Osteoblast (primary cell): ENCODE measurements at regions not wholly inside any gene's neighbourhood (a gene's known extent, or its start where the extent isn't known, plus 50 kb on each side); places are given as distances from the start of the nearest gene placed in this dataset.

Source experiments
- DNase-seq: peaks from one replicate; pipeline ENCODE4 v3.0.0; 2011; ENCODE audit warnings: low spot score, mixed read lengths; ENCODE audit not compliant: insufficient read length; ENCODE audit errors: missing footprints
- H2AFZ ChIP-seq: 2 replicates; pipeline ENCODE4 v1.6.0; 2011; ENCODE audit warnings: mild to moderate bottlenecking, low read length
- H3K27ac ChIP-seq: 2 replicates; pipeline ENCODE4 v1.5.1; 2011; ENCODE audit warnings: mild to moderate bottlenecking, low read depth, low read length, moderate library complexity
- H3K27me3 ChIP-seq: 2 replicates; pipeline ENCODE4 v1.6.0; 2012; ENCODE audit warnings: mild to moderate bottlenecking, control low read depth, inconsistent platforms, low read length, moderate library complexity; ENCODE audit not compliant: insufficient read depth
- H3K36me3 ChIP-seq: 2 replicates; pipeline ENCODE4 v1.5.1; 2011; ENCODE audit warnings: mild to moderate bottlenecking, low read length, control low read depth, moderate library complexity; ENCODE audit not compliant: insufficient read depth
- H3K4me1 ChIP-seq: 2 replicates; pipeline ENCODE4 v1.5.1; 2011; ENCODE audit warnings: mild to moderate bottlenecking, low read length, control low read depth, moderate library complexity; ENCODE audit not compliant: insufficient read depth
- H3K4me2 ChIP-seq: 2 replicates; pipeline ENCODE4 v1.6.0; 2011; ENCODE audit warnings: mild to moderate bottlenecking, low read length; ENCODE audit not compliant: insufficient read depth
- H3K4me3 ChIP-seq: fragments of 200-600 bp; sonication (generic); 3 replicates; pipeline ENCODE4 v1.5.1; 2012; ENCODE audit warnings: mild to moderate bottlenecking, low read length, inconsistent platforms; ENCODE audit not compliant: insufficient read depth
- H3K79me2 ChIP-seq: 2 replicates; pipeline ENCODE4 v1.6.0; 2012; ENCODE audit warnings: mild to moderate bottlenecking, low read length, control low read depth, inconsistent platforms; ENCODE audit not compliant: insufficient read depth
- H3K9me3 ChIP-seq: 2 replicates; pipeline ENCODE4 v1.5.1; 2011; ENCODE audit warnings: low read depth, low read length, control low read depth
- H4K20me1 ChIP-seq: 2 replicates; pipeline ENCODE4 v1.6.0; 2012; ENCODE audit warnings: mild to moderate bottlenecking, low read length, control low read depth; ENCODE audit not compliant: insufficient read depth
- TF ChIP-seq, protein P1 (sequence below): IDR thresholded peaks from 2 replicates; pipeline ENCODE4 v1.5.1; 2011; ENCODE audit warnings: mild to moderate bottlenecking, low read depth, low read length, moderate library complexity; ENCODE audit errors: extremely low read depth

DNA sequence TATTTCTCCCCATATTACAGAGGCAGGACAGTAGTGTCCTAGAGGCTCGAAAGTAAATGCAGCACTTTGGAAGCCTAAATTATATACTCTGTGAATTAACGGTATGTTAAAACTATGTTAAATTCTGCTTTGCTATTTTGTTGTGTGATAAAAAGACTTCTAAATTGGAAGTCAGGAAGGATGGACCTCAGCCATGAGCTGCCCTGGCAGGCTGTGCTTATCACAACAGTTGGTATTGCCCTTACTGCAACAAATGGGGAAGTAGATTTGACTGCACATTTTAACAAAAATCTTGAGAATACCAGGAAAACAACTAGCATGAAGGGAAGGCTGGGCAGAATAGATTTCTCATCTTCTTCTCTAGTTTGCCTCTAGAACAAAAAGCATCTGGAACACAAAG, 706.6 kb downstream of the SI start:
- DNase-seq, result no peak
- H4K20me1 ChIP-seq, result no peaks in the 10 kb centered on the region
- H3K36me3 ChIP-seq, result no peaks in the 10 kb centered on the region
- no peak overlapping the region for H2AFZ ChIP-seq
- H3K4me3 ChIP-seq, result no peak overlapping the region
- H3K4me1 ChIP-seq, result no peaks in the 10 kb centered on the region
- no peaks in the 10 kb centered on the region for H3K79me2 ChIP-seq
- no peak overlapping the region for H3K4me2 ChIP-seq
- TF ChIP-seq, protein P1, sequence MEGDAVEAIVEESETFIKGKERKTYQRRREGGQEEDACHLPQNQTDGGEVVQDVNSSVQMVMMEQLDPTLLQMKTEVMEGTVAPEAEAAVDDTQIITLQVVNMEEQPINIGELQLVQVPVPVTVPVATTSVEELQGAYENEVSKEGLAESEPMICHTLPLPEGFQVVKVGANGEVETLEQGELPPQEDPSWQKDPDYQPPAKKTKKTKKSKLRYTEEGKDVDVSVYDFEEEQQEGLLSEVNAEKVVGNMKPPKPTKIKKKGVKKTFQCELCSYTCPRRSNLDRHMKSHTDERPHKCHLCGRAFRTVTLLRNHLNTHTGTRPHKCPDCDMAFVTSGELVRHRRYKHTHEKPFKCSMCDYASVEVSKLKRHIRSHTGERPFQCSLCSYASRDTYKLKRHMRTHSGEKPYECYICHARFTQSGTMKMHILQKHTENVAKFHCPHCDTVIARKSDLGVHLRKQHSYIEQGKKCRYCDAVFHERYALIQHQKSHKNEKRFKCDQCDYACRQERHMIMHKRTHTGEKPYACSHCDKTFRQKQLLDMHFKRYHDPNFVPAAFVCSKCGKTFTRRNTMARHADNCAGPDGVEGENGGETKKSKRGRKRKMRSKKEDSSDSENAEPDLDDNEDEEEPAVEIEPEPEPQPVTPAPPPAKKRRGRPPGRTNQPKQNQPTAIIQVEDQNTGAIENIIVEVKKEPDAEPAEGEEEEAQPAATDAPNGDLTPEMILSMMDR, result no peak
- no peaks in the 10 kb centered on the region for H3K27me3 ChIP-seq
- no peaks in the 10 kb centered on the region for H3K9me3 ChIP-seq
- H3K27ac ChIP-seq, result no peak overlapping the region

DNA sequence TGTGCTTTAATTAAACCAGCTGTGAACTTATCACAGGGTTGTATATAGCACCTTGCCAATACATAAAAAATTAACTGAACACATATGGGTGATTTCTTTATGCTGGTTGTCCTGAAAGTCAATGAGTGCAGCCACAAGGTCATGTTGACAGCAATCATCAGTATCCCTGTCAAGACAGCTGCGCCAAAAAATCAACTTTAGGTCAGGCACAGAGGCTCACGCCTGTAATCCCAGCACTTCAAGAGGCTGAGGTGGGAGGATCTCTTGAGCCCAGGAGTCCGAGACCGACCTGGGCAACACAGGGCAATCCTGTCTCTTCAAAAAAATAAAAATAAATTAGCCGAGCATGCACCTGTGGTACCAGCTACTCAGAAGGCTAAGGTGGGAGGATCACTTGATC, 707.3 kb downstream of the SI start:
- H3K27me3 ChIP-seq, result no peaks in the 10 kb centered on the region
- no peak overlapping the region for H2AFZ ChIP-seq
- no peaks in the 10 kb centered on the region for H4K20me1 ChIP-seq
- TF ChIP-seq, protein P1, result no peak
- H3K9me3 ChIP-seq, result no peaks in the 10 kb centered on the region
- H3K27ac ChIP-seq, result no peak overlapping the region
- H3K4me1 ChIP-seq, result no peaks in the 10 kb centered on the region
- no peaks in the 10 kb centered on the region for H3K36me3 ChIP-seq
- H3K79me2 ChIP-seq, result no peaks in the 10 kb centered on the region
- no peak overlapping the region for H3K4me2 ChIP-seq
- no peak overlapping the region for H3K4me3 ChIP-seq
- DNase-seq, result no peak

DNA sequence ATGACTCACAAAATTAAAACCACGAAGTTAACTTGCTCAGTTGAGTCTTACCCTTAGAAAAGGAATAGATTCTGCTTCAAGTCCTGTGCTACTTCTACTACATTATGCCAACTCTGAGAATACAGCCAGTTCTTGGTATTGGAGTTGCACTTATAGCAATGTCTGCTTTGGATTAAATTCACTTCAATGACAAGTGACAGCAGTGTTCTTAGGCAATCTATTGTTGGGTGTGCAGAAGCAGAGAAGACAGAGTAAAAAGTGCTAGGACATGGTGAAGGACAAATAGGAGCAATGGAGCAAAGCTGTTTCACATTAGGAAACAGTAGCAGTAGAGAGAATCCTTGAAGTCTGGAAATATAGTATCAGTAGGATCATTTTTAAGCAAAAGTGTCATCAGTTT, 713.1 kb downstream of the SI start:
- no peak for DNase-seq
- Histone ChIP-seq H3K4me2 (no peak overlapping the region), H3K4me1 (no peaks in the 10 kb centered on the region), H3K4me3 (no peak overlapping the region), H3K79me2 (no peaks in the 10 kb centered on the region), H3K36me3 (no peaks in the 10 kb centered on the region), H3K9me3 (no peaks in the 10 kb centered on the region), H2AFZ (no peak overlapping the region), H3K27ac (no peak overlapping the region), H4K20me1 (no peaks in the 10 kb centered on the region), H3K27me3 (no peaks in the 10 kb centered on the region)
- TF ChIP-seq, protein P1, result no peak

DNA sequence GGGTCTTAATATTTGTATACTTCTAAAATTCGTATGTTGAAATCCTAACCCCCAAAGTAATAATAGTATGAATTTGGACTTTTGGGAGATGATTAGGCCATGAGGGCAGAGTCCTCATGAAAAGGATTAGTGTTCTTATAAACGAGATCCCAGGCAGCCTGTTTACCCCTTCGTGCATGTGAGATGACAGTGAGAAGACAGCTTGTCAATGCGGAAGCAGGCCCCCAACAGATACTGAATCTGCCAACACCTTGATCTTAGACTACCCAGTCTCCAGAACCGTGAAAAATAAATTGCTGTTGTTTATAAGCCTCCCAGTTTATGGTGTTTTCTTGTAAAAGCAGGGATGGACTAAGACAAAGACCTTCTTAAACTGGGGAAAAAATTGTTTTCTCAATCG, 714.2 kb downstream of the SI start:
- no peaks in the 10 kb centered on the region for H3K4me1 ChIP-seq
- no peaks in the 10 kb centered on the region for H3K9me3 ChIP-seq
- H3K79me2 ChIP-seq, result no peaks in the 10 kb centered on the region
- DNase-seq, result no peak
- no peak overlapping the region for H2AFZ ChIP-seq
- H3K36me3 ChIP-seq, result no peaks in the 10 kb centered on the region
- no peaks in the 10 kb centered on the region for H4K20me1 ChIP-seq
- no peak overlapping the region for H3K4me3 ChIP-seq
- no peak overlapping the region for H3K4me2 ChIP-seq
- no peaks in the 10 kb centered on the region for H3K27me3 ChIP-seq
- TF ChIP-seq, protein P1, result no peak
- no peak overlapping the region for H3K27ac ChIP-seq
